ENCODE measurements at regions not wholly inside any gene's neighbourhood (a gene's known extent, or its start where the extent isn't known, plus 50 kb on each side); places are given as distances from the start of the nearest gene placed in this dataset.

GRCh38 chr1:37347104-37347649 lies 127.2 kb upstream of the ZC3H12A start:
- Histone ChIP-seq H2AFZ (ENCODE audit: low read depth) (no peak overlapping the region), H3K27ac (no peak overlapping the region), H3K4me2 (no peak overlapping the region), H3K36me3 (ENCODE audit: insufficient read depth) (no peaks in the 10 kb centered on the region), H3K9ac (no peak overlapping the region), H3K4me3 (IDR thresholded peaks at IDR 0.05; ENCODE audit: insufficient read depth, low read depth, low read length) (no peak overlapping the region), H3K4me1 (ENCODE audit: low read depth, poor library complexity, severe bottlenecking) (no peaks in the 10 kb centered on the region), H3K79me2 (ENCODE audit: insufficient read depth, low read depth) (no peaks in the 10 kb centered on the region), H3K27me3 (ENCODE audit: insufficient read depth, low read depth) (peaks cover 13% of the 10 kb centered on the region), H4K20me1 (ENCODE audit: insufficient read depth) (no peaks in the 10 kb centered on the region)
- TF ChIP-seq, protein P1, sequence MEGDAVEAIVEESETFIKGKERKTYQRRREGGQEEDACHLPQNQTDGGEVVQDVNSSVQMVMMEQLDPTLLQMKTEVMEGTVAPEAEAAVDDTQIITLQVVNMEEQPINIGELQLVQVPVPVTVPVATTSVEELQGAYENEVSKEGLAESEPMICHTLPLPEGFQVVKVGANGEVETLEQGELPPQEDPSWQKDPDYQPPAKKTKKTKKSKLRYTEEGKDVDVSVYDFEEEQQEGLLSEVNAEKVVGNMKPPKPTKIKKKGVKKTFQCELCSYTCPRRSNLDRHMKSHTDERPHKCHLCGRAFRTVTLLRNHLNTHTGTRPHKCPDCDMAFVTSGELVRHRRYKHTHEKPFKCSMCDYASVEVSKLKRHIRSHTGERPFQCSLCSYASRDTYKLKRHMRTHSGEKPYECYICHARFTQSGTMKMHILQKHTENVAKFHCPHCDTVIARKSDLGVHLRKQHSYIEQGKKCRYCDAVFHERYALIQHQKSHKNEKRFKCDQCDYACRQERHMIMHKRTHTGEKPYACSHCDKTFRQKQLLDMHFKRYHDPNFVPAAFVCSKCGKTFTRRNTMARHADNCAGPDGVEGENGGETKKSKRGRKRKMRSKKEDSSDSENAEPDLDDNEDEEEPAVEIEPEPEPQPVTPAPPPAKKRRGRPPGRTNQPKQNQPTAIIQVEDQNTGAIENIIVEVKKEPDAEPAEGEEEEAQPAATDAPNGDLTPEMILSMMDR (conservative IDR thresholded peaks at IDR 0.05; ENCODE audit: low read depth, low read length), result no peak

DNA sequence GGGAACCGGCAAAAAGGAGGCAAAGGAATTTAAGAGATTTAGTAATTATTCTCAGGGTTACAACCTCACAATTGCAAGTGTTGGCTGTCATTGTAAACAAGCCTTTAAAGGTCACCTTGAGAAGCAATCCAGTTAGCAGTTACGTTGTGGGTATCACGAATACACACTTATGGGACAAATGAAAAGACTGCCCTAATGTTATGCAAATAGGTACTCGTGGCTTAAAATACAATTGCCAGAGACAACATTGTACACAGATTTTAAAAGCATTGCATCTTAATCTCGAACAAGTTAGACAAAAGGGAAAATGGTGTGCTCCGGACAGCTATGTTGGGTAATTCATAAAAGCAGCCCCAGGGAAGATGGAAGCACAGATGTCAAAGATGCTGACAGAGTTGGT lies 120.5 kb upstream of the ZC3H12A start:
- TF ChIP-seq, protein P1 (conservative IDR thresholded peaks at IDR 0.05; ENCODE audit: low read depth, low read length), result no peak
- Histone ChIP-seq H3K36me3 (ENCODE audit: insufficient read depth) (no peaks in the 10 kb centered on the region), H3K4me3 (IDR thresholded peaks at IDR 0.05; ENCODE audit: insufficient read depth, low read depth, low read length) (no peak overlapping the region), H3K4me1 (ENCODE audit: low read depth, poor library complexity, severe bottlenecking) (no peaks in the 10 kb centered on the region), H3K27ac (no peak overlapping the region), H3K79me2 (ENCODE audit: insufficient read depth, low read depth) (no peaks in the 10 kb centered on the region), H3K4me2 (no peak overlapping the region), H4K20me1 (ENCODE audit: insufficient read depth) (no peaks in the 10 kb centered on the region), H3K9ac (no peak overlapping the region), H2AFZ (ENCODE audit: low read depth) (no peak overlapping the region), H3K27me3 (ENCODE audit: insufficient read depth, low read depth) (peaks cover 19% of the 10 kb centered on the region; the same call in 1 of the 2 replicates)

- Histone ChIP-seq H3K27ac (no peak overlapping the region), H3K27me3 (ENCODE audit: insufficient read depth, low read depth) (peaks cover 25% of the 10 kb centered on the region; the same call in 1 of the 2 replicates), H3K4me2 (no peak overlapping the region), H2AFZ (ENCODE audit: low read depth) (no peak overlapping the region), H3K9ac (no peak overlapping the region), H3K4me3 (IDR thresholded peaks at IDR 0.05; ENCODE audit: insufficient read depth, low read depth, low read length) (no peak overlapping the region), H4K20me1 (ENCODE audit: insufficient read depth) (no peaks in the 10 kb centered on the region), H3K79me2 (ENCODE audit: insufficient read depth, low read depth) (no peaks in the 10 kb centered on the region), H3K4me1 (ENCODE audit: low read depth, poor library complexity, severe bottlenecking) (no peaks in the 10 kb centered on the region), H3K36me3 (ENCODE audit: insufficient read depth) (no peaks in the 10 kb centered on the region)
- TF ChIP-seq, protein P1 (conservative IDR thresholded peaks at IDR 0.05; ENCODE audit: low read depth, low read length), result no peak
These were observed 119.3 kb upstream of the ZC3H12A start for GRCh38 chr1:37354876-37355650.

DNA sequence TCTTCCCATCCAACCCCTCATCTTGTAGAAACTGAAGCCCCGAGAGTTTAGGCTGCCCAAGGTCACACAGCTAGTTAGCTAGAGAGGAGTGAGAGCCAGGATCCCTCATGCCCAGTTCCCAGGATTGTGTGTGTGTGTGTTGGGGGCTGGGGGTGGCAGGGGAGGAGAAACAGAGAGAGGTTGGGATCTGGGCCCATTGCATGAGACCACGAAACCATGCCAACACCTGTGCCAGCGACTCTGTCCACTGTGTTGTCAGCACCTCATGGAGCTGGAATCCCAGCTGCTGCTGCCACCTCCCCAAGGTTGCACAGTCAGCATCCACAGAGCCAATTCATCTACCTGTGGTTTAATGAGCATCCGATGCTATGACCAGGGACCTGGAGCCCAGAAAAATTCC lies 115.4 kb upstream of the ZC3H12A start:
- no peaks in the 10 kb centered on the region for H3K36me3 ChIP-seq (ENCODE audit: insufficient read depth)
- TF ChIP-seq, protein P1 (conservative IDR thresholded peaks at IDR 0.05; ENCODE audit: low read depth, low read length), result no peak
- no peak overlapping the region for H3K9ac ChIP-seq
- no peak overlapping the region for H3K4me3 ChIP-seq (IDR thresholded peaks at IDR 0.05; ENCODE audit: insufficient read depth, low read depth, low read length)
- H3K79me2 ChIP-seq (ENCODE audit: insufficient read depth, low read depth), result no peaks in the 10 kb centered on the region
- no peak overlapping the region for H2AFZ ChIP-seq (ENCODE audit: low read depth)
- H3K4me2 ChIP-seq, result no peak overlapping the region
- H3K27ac ChIP-seq, result no peak overlapping the region
- H4K20me1 ChIP-seq (ENCODE audit: insufficient read depth), result no peaks in the 10 kb centered on the region
- H3K27me3 ChIP-seq (ENCODE audit: insufficient read depth, low read depth), result peaks cover 48% of the 10 kb centered on the region; the same call in 1 of the 2 replicates
- H3K4me1 ChIP-seq (ENCODE audit: low read depth, poor library complexity, severe bottlenecking), result no peaks in the 10 kb centered on the region
